ENCODE measurements at regions not wholly inside any gene's neighbourhood (a gene's known extent, or its start where the extent isn't known, plus 50 kb on each side); places are given as distances from the start of the nearest gene placed in this dataset.

DNA sequence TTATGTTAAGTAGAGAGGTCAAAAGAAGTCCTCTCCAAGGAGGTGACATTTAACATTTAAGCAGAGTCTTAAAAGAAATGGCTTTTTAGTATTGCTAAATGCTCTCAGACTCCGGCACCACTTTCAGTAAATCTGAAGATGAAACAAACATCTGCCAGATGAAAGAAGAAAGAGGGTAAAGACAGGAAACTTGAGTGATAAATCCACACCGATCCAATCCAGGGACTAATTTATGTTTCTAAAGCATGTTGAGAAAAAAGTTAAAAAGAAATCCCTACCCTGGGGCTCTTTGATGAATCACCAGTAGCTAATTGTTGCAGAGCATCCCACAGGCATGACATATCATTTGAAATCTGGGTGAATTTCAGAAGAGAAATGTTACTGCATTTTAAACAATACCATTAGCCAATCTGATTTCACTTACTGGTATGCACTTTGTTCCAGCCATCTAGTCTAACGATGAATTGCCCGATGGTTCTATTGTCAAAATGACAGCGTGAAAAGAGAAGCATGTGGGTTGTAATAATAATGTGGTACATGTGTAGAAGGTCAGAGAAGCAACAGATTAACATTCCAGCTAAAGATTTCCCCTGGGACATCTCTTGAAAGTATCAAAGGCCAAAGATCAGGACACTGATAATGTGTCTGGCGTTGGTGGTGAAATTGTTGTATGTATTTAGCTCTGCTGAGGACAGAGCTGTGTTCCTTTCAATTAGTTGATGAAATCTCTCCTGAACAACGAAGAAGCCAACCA, 485.7 kb downstream of the CSNK1G3 start:
- TF ChIP-seq POLR2AphosphoS5 (IDR thresholded peaks at IDR 0.05; ENCODE audit: borderline replicate concordance, low read depth, low read length) = no peak
- TF ChIP-seq EZH2 (IDR thresholded peaks at IDR 0.05) = no peak
